Right forelimb (tissue), 1 donor: ENCODE measurements at regions not wholly inside any gene's neighbourhood (a gene's known extent, or its start where the extent isn't known, plus 50 kb on each side); places are given as distances from the start of the nearest gene placed in this dataset.

Experiments
- DNase-seq: peaks from one replicate; pipeline ENCODE4 v3.0.0-alpha.2; 2018

DNA sequence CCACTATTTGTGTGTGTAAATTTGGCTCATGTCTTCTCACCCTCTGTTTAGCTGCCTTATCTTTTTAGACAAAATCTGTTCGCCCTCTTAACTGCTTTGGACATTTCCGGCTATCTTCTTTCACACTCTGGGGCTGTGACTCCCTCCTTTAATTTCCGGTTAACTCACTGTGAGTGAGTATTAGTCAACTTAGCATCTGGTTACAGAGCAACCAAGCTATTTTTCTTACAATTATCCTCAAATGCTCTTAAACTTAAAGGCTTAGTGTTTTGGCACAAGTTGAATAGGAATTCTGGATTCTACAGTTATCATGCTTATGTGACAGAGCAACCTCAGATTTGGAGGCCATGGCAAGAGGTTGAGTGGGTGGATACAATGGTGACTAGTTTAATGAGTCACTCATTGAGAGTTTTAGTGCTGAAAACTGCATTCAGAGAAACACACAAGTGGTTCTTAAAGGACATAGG is 177.6 kb upstream of the SEMA3A start:
- DNase-seq: no peak

DNA sequence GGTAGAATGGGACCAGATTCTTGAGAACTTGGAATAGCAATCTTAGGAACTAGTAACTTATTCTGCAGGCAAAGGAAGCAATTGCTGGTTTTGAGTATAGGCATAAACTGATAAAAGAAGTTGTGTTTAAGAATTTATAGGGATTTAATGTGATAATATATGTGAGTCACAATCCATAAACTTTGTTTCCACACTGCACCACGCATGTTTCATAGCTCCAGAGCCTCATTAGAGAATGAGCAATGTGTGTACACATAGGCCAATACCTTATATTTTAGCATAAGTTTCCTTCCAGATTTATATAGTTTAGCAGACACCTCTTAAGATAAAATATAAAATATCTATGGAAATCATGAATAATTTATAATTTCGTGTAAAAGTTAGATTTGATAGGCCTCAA is 175.5 kb upstream of the SEMA3A start:
- no peak for DNase-seq

DNA sequence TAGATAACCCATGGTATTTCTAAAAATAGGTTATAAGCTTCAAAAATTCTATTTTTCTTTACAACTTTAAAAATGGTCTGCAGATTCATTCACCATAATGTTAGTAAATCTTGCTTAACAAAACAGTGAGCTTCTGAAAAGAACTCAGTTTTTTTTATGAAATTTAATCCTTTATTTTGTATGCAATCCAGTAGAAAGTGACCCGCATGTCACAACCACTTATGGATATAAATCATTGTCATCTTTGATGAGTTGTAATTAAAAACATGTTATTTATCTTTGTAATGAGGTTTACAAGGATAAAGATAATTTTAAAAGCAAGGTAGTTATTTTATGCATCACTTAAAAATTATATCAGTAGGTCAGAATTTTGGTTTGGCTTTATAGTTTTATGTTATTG is 173.5 kb upstream of the SEMA3A start:
- DNase-seq: no peak

DNA sequence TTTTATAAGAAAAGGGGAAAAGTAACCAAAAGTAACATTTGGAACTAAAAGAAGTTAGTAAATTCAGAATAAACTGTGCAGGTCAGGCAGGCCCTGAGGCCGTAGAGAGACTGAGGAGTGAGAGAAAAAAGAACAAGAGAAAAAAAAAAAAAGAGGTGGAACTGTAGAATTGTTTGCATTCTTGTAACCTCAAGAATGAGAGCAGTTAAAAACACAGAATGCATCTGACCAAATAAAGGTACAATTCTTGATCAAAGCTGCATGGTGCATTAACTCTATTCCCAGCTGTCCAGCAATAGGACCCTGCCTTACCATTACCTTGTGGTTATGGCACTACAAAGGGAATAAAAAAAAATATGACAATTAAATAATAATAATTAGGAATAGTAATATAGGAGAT is 170.1 kb upstream of the SEMA3A start:
- no peak for DNase-seq

DNA sequence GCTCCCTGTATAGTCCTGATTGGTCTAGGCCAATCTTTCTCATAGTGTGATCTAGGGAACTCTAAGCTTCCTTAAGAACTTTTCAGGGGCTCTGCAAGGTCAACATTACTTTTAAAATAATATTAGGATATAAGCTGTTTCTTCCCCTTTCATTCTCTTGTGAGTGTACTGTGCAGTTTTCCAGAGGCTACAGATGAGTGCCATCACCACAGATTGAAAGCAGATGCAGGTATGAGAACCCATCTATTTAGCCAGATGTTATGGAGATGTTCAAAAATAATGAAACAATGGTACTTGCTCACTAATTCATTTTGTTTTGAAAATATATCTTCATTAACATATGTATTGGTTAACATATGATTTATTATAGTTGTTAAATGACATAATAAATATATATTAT is 169.2 kb upstream of the SEMA3A start:
- DNase-seq: no peak

DNA sequence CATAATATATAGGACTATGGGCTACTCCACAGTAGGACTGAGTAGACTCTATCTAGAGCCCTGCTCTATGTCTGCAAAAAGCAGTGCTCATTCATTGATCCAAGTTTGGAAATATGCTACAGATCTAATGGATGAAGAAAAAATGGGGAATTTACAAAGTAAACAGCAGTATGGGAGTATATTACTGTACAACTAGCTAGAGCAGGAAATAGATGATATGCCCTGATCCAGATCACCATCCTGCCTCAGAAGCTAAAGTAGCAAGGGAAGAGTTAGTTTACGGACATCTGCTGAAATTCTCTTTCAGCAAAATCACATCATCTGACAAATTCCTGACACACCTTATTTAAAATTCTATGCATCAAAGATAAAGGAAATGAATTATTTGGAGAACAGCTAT is 168.2 kb upstream of the SEMA3A start:
- no peak for DNase-seq

DNA sequence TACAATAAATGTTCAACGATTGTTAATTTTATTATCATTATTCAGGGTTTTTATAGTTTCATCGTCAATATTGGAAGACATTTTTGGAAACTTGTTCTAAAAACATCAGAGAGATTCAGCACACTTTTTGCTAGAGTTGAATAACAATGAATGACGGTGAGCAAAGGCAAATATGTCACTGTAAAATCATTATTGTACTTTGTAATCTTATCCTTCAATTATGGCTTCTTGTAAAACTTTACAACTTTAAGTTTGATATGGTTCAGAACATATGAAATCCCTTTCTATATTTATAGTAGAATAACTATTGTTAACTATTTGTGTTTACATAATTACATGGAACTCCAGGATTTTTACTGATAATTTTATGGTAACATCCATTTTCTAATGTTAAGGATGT is 167.8 kb upstream of the SEMA3A start:
- no peak for DNase-seq

DNA sequence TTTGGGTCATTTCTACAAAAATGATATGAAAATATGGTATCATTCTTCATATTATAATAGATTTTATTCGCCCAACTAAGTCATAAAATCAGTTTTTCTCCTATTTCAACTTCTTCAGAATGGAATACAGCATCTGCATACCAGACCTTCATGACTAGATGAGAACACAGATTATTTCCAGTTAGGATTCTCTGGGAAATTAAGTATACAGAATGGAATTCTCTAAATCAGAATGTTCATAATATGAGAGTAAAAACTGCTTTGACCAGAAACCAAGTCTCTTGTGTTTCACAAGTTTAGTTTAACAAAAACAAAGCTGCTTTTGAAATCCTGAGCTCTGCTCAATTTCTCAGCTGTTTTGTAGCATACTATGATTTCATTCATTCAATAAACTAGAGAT is 160.3 kb upstream of the SEMA3A start:
- DNase-seq: no peak

DNA sequence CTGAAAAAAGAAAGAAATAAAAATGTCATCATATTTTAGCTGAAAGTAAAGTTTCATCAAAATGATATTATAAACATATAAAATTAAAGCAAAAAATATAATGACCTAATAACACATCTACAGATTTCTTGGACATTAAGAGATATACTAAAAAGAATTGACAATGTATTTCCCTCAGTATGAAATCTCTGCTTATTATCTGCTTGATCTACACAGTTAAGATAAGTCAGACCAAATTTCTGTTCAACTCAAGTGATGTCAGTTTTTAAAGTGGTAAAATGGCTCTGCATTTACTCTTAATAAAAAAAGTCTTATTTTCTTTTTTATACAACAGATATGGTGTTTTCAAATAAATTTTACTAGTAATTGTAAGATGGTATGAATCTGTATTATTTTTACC is 159.4 kb upstream of the SEMA3A start:
- DNase-seq: no peak

DNA sequence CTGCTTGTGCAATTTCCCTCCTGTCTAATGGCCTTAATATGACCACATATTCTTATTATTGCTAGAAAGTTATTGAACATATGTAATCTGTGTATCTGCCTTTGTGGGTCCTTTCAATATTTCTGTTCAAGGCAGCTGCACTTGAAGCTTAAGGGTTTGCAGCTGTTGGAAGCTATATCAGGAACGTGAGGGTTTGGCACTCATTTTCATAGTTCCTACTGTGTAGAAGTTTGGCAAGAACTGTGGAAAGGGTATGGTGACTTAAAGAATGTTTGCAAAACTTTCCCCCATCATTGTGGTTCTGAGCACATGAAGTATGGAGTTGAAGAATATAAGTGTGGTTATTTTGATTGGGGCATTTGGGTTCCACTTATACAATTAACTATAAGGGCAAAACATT is 144.7 kb upstream of the SEMA3A start:
- DNase-seq: no peak

DNA sequence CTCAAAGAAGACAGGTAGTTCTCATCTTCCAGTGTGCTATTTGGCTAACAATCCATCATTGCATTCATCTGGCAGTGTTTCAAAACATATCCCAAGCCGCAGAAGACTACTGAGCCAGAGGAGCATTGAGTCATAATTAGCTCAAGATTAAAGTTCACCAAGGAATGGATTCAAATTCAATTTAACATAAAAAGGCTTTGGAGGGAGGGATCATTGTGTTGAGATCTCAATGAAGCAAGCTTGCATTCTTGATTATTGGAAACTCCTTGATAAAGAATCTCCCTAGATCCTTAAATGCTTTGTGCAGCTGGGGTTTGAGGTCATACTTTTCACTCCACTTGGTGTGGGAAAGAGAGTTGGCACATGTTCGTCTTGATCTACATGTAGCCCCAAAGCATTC is 142.8 kb upstream of the SEMA3A start:
- no peak for DNase-seq

DNA sequence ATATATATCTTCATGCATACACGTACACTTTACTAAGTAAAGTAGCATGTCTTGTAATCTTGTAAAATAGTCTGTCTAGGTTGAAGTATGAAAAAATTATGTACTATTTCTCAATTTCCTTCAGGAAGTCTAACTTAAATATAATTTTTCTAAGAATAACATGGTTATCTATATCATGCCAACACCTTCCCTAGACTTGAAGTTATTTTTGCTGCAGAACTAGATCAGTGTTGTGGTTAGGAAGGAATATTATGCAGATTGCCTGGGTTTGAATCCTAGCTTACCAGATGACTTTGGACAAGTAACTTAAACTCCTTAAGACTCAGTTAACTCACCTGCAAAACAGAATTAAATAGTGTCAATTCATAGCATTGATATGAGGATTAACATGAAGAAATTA is 142.2 kb upstream of the SEMA3A start:
- no peak for DNase-seq

DNA sequence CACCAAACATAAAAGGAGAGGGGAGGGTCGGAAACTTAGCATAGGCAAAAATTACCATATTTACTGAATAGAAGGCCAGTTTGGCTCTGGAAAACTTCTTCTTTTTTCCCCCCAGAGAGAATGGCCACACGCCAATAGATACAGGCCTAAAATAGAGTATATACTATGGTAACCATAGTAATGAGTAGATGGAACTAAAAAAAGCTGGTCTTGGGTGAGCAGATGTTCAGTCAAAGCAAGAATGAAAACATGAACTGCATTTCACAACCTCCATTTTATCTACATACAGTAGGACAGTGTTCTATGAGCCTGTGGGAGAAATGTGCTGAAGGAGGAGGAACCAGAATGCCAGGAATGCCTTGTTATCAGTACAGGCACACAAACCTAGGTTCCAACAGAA is 141.7 kb upstream of the SEMA3A start:
- no peak for DNase-seq

DNA sequence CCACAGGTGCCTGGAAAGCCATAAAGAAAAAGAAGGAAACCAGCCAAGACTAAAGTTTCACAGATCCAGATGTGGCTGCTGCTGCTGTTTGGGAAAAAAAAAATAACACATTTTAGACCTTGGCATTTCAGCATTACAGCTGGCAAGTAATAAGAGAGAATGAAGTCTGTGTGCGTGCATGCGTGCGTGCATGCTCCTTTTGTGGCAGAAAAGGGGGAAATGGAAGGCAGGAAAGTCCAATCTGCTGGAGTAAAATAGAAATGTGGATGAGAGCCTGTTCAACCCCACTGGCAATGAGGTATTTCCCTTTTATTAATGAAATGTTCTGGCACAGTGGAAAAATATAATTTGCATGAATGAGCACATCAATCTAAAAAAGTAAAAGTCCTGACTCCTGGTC is 137.0 kb upstream of the SEMA3A start:
- DNase-seq: no peak

DNA sequence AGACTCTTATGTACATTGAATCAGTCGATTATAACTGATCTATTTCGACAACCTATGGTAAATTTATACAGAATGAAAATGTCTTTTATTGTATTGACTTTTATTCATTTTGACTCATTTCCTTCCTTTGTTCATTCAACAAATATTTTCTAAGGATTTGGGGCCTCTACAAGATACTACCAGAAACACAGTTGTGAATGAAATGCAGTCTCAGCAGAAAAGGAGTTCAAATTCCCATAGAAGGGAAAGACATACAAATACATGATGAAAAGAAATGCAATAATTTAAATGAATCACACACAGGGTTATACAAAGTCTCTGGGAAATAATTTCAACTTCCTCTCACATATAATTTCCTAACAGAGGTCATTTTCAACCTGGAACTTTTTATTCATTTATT is 134.0 kb upstream of the SEMA3A start:
- DNase-seq: no peak

DNA sequence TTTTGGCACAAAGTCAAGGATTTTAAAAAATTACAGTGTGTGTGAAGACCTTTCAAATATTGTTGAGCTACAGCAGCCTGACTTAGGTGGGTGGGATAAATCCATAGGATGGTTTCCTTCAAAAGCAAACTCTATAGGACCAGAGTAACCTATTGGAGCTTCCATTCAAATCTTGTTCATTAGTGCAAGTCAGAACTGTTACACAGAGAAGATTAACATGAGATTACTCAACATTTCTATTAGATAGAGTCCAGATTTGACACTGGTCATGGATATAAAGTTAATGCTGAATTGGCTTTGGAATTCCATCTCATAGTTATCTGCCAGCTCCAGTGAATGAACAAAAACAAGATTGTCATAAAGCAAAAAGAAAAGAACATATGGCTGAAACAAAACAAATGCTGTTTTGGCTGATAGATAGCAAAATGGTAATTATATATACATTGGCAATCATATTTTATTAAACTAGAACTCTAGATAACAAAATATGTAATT is 129.6 kb upstream of the SEMA3A start:
- DNase-seq: no peak

DNA sequence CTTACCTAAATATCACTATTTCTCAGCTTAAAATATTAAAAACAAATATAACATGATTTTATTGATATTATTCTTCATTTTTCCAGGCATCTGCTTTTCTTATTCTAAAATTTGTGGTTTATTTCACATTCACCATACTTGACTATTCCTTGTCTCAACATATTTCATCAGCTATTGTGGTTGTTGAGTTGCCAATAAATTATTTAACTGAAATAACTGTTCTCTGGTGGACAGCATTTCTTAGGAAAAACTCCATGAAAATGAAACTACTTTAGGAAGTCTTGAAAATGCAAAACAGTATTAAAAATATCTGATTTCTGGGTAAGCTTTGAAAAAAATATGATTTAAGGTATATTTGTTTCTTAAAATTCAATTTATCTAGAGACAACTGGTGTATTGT is 122.9 kb upstream of the SEMA3A start:
- no peak for DNase-seq

DNA sequence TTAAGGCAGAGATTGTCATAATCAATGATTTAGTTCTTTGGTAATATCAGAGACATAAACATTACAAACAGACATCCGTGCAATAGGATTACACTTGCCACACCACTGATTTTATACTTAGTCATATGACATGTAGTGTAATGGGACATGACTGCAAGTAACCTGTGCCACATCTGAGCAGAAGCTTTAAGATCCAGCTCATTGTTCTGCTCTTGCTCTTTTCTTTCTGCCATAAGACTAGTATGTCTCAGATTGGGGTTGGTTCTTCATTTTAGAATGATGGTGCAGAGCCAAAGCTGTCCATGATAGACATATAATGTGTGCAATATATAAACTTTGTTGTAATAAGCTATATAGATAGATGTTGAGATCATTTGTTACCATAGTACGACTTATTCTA is 119.7 kb upstream of the SEMA3A start:
- no peak for DNase-seq

DNA sequence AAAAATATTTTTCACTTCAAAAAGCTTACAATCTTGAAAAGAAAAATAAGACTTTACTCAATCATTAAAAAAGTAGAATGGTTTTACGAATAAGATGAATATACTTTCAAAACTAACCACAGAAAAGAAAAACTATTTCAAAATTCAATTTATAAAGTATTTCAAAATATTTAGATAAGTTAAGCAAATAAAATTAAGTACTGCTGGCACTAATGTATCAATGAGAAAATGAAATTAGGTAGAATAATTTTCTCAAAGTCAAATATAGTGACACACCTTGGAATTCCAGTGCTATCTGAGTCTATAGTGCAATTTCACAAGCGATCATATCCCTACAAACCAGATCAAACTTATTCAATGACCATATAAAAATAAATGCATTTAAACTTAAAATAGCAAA is 109.8 kb upstream of the SEMA3A start:
- DNase-seq: no peak

DNA sequence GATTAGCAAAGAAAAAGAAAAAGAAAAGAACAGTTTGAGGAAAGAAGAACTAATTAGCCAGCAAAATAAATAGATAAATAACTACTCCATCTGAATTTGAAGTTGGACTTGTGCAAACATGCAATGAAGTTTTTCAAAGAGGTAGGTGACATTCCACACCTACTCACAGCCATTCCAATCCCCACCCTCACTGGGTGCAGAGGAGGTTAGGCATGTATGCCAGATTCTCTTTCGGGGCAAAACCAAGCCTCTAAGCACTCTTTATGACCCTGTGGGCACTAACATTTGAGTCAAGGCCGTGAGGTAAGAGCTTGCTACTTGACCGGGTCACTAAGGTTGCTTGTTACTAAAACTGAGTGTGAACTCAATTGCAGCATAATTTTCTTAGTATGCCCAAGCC is 108.4 kb upstream of the SEMA3A start:
- no peak for DNase-seq

DNA sequence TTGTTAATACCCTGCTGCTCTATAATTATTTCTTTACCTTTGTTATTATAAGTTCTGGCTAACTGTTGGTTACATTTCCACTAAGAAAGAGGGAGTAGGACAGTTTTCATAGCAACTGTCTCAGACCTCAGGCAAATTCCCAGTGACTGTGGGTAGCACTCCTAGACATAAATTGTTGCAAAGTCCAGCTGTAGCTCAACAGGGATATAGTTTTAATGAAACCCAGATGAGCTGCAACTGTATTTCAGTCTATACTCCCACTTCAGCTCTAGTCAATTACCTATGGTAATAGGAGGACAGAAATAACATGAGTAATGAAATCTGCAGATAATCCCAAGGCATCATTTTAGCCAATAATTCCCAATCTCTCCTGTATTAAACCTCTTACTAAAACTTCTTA is 103.0 kb upstream of the SEMA3A start:
- no peak for DNase-seq

DNA sequence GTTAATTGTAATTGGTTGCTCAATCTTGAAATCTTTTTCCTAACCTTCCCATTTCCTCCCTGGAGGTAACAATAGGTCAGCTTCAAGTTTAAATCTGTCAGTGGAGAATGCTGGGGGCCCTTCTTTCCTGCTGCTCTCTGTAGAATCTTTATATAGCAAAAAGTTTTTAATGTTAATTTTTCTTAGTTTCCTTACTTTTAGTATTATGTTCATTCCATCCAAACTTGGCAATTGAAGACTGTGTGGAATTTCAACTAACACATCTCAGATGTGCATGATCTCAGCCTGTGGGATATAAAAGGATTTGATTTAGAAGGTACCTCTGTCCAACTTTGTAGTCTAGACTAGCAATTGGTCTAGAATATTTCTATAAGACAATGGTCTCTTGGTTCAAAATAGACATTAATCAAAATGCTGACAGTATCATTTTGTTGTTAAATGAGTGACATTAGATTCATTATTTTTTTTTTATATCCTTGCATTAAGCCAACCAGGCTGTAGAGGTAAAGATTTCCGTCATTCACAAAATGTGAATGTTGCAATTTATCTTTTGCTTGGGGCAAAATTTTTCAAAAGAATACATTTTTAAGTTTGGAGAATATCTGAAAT is 100.4 kb upstream of the SEMA3A start:
- no peak for DNase-seq

DNA sequence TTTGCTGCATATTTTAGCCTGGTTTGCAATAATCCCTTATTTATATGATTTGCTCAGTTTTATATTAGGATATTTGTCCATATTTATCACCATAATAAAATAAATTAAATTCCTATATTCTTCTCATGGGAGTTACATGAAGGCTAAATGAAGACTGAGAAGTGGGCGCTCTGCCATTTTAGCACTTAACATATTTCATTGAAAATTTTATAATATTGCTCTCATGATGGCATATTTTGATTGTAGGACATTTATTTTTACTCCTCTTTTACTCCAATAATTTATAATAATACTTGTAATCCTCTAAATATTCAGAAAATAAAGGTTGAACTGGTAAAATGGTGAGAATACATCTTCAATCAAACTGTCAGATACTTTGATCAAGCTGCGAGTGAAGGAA is 99.8 kb upstream of the SEMA3A start:
- no peak for DNase-seq

DNA sequence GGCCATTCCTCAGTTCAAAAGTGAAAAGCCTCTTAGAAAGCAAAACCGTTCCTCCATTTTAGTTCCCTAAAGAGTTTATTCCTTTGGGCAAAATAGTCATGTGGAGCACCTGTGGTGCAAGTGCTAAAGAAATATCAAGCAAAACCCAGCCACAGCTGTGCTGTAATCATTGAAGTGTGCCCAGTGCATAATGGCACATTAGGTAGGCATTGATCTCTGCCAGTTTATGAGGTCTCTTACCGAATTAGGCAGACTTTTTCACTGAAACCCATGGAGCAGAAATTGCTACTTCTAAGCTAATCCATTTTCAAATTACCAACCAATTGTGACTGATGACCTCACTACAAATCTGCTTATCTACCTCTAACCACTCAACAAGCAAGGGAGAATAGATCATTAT is 97.2 kb upstream of the SEMA3A start:
- no peak for DNase-seq

DNA sequence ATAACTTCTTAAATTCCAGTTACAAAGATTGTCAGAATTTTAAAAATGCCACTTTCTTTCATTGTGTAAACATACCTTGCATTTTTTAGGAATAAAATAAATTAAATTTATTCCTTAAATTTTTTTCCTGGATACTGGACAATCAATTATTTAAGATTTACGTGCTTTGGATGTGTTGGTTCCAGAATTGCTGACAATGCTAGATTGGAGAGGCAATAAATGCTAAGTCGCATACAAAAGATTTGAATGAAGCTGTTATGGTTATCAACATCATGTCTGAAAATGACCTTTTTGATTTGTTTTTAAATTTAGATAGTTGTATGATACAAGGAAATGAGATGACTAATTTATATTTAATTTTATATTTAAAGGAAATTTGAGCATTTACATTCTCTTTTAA is 89.2 kb upstream of the SEMA3A start:
- no peak for DNase-seq

DNA sequence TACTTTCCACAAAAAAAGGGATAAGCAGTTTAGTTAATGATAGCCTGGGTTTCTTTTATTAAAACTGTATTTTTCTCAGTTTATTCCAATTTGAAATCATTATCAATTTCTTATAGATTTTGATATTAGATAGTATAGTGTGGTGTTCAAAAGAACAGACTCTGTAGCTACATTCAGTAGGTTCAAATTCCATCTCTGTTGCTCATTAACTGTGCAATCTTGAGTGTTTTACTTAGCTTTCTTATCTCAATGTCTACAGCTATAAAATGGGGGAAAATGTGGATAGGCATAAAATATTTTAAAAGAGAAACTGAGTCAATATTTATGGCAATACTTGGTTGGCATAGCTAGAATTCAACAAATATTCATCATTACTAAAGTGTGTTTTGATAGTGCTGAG is 86.9 kb upstream of the SEMA3A start:
- no peak for DNase-seq
